MM.1S (cell line): ENCODE measurements at regions not wholly inside any gene's neighbourhood (a gene's known extent, or its start where the extent isn't known, plus 50 kb on each side); places are given as distances from the start of the nearest gene placed in this dataset.

Experiments used
- DNase-seq: peaks from one replicate; pipeline ENCODE4 v3.0.0-alpha.2; 2015
- H2AFZ ChIP-seq: fragments of 300-600 bp; sonication (generic); 2 replicates; pipeline ENCODE4 v1.6.0; 2016; ENCODE audit warnings: antibody characterized with exemption, low read length
- H3F3A ChIP-seq: fragments of 300-600 bp; sonication (generic); 2 replicates; pipeline ENCODE4 v1.6.1; 2016; ENCODE audit warnings: mild to moderate bottlenecking, antibody characterized with exemption, low read length, moderate library complexity, mixed read lengths; ENCODE audit not compliant: insufficient read depth
- H3K27ac ChIP-seq: fragments of 300-600 bp; sonication (generic); 2 replicates; pipeline ENCODE4 v1.5.1; 2016; ENCODE audit warnings: mild to moderate bottlenecking, low read length
- H3K27me3 ChIP-seq: fragments of 300-600 bp; sonication (generic); replicated peaks from 2 replicates; pipeline ENCODE4 v1.6.0; 2016; ENCODE audit warnings: low read length; ENCODE audit not compliant: insufficient read depth
- H3K36me3 ChIP-seq: fragments of 300-600 bp; sonication (generic); replicated peaks from 2 replicates; pipeline ENCODE4 v1.6.1; 2016; ENCODE audit warnings: mild to moderate bottlenecking, low read length, mixed read lengths; ENCODE audit not compliant: insufficient read depth
- H3K4me1 ChIP-seq: fragments of 300-600 bp; sonication (generic); 2 replicates; pipeline ENCODE4 v1.6.1; 2016; ENCODE audit warnings: low read length, mixed read lengths
- H3K4me2 ChIP-seq: fragments of 300-600 bp; sonication (generic); 2 replicates; pipeline ENCODE4 v1.6.0; 2016; ENCODE audit warnings: low read depth, low read length
- H3K4me3 ChIP-seq: fragments of 300-600 bp; sonication (generic); 2 replicates; pipeline ENCODE4 v1.5.1; 2016; ENCODE audit warnings: low read length, mixed read lengths
- H3K79me2 ChIP-seq: fragments of 300-600 bp; sonication (generic); 2 replicates; pipeline ENCODE4 v1.6.1; 2016; ENCODE audit warnings: mixed run types, low read length, mixed read lengths
- H3K9ac ChIP-seq: fragments of 300-600 bp; sonication (generic); 2 replicates; pipeline ENCODE4 v1.6.1; 2016; ENCODE audit warnings: low read length, mixed read lengths
- H3K9me2 ChIP-seq: fragments of 300-600 bp; sonication (generic); replicated peaks from 2 replicates; pipeline ENCODE4 v1.6.1; 2016; ENCODE audit warnings: mild to moderate bottlenecking, low read length, mixed read lengths; ENCODE audit not compliant: insufficient read depth
- H3K9me3 ChIP-seq: fragments of 300-600 bp; sonication (generic); replicated peaks from 2 replicates; pipeline ENCODE4 v1.6.1; 2016; ENCODE audit warnings: mild to moderate bottlenecking, low read length, mixed read lengths; ENCODE audit not compliant: insufficient read depth
- H4K20me1 ChIP-seq: fragments of 300-600 bp; sonication (generic); 2 replicates; pipeline ENCODE4 v1.6.1; 2016; ENCODE audit warnings: mild to moderate bottlenecking, low read length, moderate library complexity, mixed read lengths; ENCODE audit not compliant: insufficient read depth
- EZH2 ChIP-seq: fragments of 300-600 bp; sonication (generic); optimal IDR thresholded peaks from 2 replicates; pipeline ENCODE3; 2017; ENCODE audit warnings: low read depth, mild to moderate bottlenecking, antibody characterized with exemption, low read length, mixed read lengths
- EZH2phosphoT487 ChIP-seq: fragments of 300-600 bp; sonication (generic); IDR thresholded peaks from 2 replicates; pipeline ENCODE4 v1.6.1; 2018; ENCODE audit warnings: antibody characterized with exemption, low read length
- TF ChIP-seq, protein P1 (sequence below): fragments of 300-600 bp; sonication (generic); IDR thresholded peaks from 2 replicates; pipeline ENCODE4 v1.5.1; 2016; ENCODE audit warnings: antibody characterized with exemption, low read length, mixed read lengths

DNA sequence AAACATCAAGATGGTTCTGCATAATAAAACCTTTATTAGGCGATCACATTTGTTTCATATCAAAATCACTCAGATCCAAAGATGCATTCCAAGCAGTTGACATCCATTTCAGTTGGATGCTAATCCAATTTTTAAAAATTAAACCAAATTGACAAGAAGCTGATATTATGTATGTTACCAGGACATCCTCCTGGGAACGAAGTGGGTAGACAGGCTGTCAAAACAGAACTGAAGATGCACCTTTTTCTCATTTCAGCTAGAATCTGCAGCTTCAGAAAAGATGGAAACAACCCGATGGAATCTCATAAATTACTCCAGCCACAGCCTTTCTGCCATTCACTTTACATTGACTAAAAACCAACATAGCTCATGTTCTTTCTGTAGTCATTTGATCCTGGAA lies 268.4 kb downstream of the PLPP3 start:
- Histone ChIP-seq H3K79me2 (no peaks in the 10 kb centered on the region), H3K9me3 (no peaks in the 10 kb centered on the region), H3F3A (no peaks in the 10 kb centered on the region), H2AFZ (no peak overlapping the region), H3K27me3 (no peaks in the 10 kb centered on the region), H3K9ac (no peak overlapping the region), H4K20me1 (no peaks in the 10 kb centered on the region), H3K27ac (no peak overlapping the region), H3K4me1 (no peaks in the 10 kb centered on the region), H3K9me2 (no peaks in the 10 kb centered on the region), H3K36me3 (no peaks in the 10 kb centered on the region), H3K4me3 (no peak overlapping the region), H3K4me2 (no peak overlapping the region)
- DNase-seq, result no peak
- TF ChIP-seq, protein P1, sequence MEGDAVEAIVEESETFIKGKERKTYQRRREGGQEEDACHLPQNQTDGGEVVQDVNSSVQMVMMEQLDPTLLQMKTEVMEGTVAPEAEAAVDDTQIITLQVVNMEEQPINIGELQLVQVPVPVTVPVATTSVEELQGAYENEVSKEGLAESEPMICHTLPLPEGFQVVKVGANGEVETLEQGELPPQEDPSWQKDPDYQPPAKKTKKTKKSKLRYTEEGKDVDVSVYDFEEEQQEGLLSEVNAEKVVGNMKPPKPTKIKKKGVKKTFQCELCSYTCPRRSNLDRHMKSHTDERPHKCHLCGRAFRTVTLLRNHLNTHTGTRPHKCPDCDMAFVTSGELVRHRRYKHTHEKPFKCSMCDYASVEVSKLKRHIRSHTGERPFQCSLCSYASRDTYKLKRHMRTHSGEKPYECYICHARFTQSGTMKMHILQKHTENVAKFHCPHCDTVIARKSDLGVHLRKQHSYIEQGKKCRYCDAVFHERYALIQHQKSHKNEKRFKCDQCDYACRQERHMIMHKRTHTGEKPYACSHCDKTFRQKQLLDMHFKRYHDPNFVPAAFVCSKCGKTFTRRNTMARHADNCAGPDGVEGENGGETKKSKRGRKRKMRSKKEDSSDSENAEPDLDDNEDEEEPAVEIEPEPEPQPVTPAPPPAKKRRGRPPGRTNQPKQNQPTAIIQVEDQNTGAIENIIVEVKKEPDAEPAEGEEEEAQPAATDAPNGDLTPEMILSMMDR, result no peak
- TF ChIP-seq EZH2phosphoT487 (no peak), EZH2 (no peak)

DNA sequence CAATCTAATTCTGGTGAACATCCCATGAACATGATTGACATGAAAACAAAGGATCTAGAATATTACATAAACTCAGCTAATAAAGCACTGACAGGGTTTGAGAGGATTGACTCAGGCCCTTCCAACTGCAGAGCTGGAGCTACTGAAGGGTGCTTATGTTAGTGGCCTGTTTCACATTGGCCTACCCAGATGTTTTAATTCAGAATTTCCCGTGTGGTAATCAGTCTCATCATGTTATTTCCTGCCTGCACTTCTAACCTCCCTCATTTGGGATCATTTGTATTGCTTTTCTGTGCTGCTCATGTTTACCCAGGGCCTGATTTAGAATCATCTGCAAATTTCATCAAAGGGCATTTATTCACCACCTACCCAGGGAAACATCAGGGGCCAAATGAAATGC lies 270.3 kb downstream of the PLPP3 start:
- Histone ChIP-seq H2AFZ (no peak overlapping the region), H3K9me2 (no peaks in the 10 kb centered on the region), H3K9me3 (no peaks in the 10 kb centered on the region), H3K79me2 (no peaks in the 10 kb centered on the region), H3K9ac (no peak overlapping the region), H3K4me2 (no peak overlapping the region), H3K27ac (no peak overlapping the region), H3F3A (no peaks in the 10 kb centered on the region), H3K27me3 (no peaks in the 10 kb centered on the region), H3K4me3 (no peak overlapping the region), H3K4me1 (no peaks in the 10 kb centered on the region), H4K20me1 (no peaks in the 10 kb centered on the region), H3K36me3 (no peaks in the 10 kb centered on the region)
- no peak for TF ChIP-seq EZH2
- TF ChIP-seq, protein P1, result no peak
- TF ChIP-seq EZH2phosphoT487, result no peak
- no peak for DNase-seq

DNA sequence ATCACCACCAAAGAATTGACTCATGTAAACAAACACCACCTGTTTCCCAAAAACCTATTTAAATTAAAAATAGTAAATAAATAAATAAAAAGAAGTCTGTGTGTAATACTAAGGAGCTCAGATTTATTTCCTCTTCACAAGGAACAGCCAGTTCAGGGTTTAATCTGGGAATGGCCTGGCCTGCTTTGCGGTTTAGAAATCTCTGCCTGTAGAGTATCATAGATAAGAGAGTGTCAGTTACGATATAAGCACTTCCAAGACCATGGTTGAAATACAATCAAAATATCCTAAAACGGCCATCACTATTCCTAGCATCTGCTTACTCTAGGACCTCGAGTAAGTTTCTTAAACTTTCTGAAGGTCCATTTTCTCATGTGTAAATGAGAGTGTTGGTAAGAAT lies 274.4 kb downstream of the PLPP3 start:
- no peak for TF ChIP-seq EZH2
- TF ChIP-seq EZH2phosphoT487, result no peak
- TF ChIP-seq, protein P1, result no peak
- no peak overlapping the region for H3K4me3 ChIP-seq
- no peak for DNase-seq

More for the DNA sequence above, 274.4 kb downstream of the PLPP3 start:
- H3K27me3 ChIP-seq, result no peaks in the 10 kb centered on the region
- no peaks in the 10 kb centered on the region for H4K20me1 ChIP-seq
- no peak overlapping the region for H3K9ac ChIP-seq
- no peak overlapping the region for H3K27ac ChIP-seq
- H3F3A ChIP-seq, result no peaks in the 10 kb centered on the region
- H2AFZ ChIP-seq, result no peak overlapping the region
- no peaks in the 10 kb centered on the region for H3K9me3 ChIP-seq
- H3K4me2 ChIP-seq, result no peak overlapping the region
- H3K9me2 ChIP-seq, result no peaks in the 10 kb centered on the region
- H3K79me2 ChIP-seq, result no peaks in the 10 kb centered on the region
- H3K36me3 ChIP-seq, result no peaks in the 10 kb centered on the region
- H3K4me1 ChIP-seq, result no peaks in the 10 kb centered on the region
